HepG2 (cell line): ENCODE measurements at regions not wholly inside any gene's neighbourhood (a gene's known extent, or its start where the extent isn't known, plus 50 kb on each side); places are given as distances from the start of the nearest gene placed in this dataset.

Experiments used
- CSRNP1 ChIP-seq: sonication (generic); formaldehyde crosslinking; IDR thresholded peaks from 2 replicates; pipeline ENCODE4 v1.8.1; 2023; ENCODE audit warnings: mild to moderate bottlenecking, missing genetic modification reagents
- DR1 ChIP-seq: sonication (generic); formaldehyde crosslinking; IDR thresholded peaks from 2 replicates; pipeline ENCODE4 v1.8.0; 2021; ENCODE audit warnings: mild to moderate bottlenecking, missing genetic modification reagents, inconsistent platforms
- GATA4 ChIP-seq: sonication (generic); IDR thresholded peaks from 2 replicates; pipeline ENCODE4 v1.6.1; 2016; ENCODE audit warnings: antibody characterized with exemption, low read depth, borderline replicate concordance
- HDAC2 ChIP-seq: sonication (generic); formaldehyde crosslinking; IDR thresholded peaks from 2 replicates; pipeline ENCODE4 v1.4.0; 2020; ENCODE audit warnings: missing genetic modification reagents
- JUNB ChIP-seq: sonication (generic); formaldehyde crosslinking; IDR thresholded peaks from 2 replicates; pipeline ENCODE4 v1.8.0; 2022; ENCODE audit warnings: missing genetic modification reagents, mild to moderate bottlenecking, borderline replicate concordance
- PHF5A ChIP-seq: IDR thresholded peaks from one replicate; pipeline ENCODE4 v1.6.1; 2018; ENCODE audit warnings: low read depth, missing genetic modification reagents; ENCODE audit not compliant: unreplicated experiment
- PLSCR1 ChIP-seq: sonication (generic); formaldehyde crosslinking; IDR thresholded peaks from 2 replicates; pipeline ENCODE4 v1.5.0; 2020; ENCODE audit warnings: missing genetic modification reagents, mild to moderate bottlenecking, borderline replicate concordance
- SNAPC5 ChIP-seq: sonication (generic); formaldehyde crosslinking; IDR thresholded peaks from 2 replicates; pipeline ENCODE4 v1.8.1; 2023; ENCODE audit warnings: mild to moderate bottlenecking, missing genetic modification reagents, borderline replicate concordance
- SOX6 ChIP-seq, 2 experiments: fragments of 450-650 bp in 1 of 2; sonication (generic) in 1 of 2; formaldehyde crosslinking in 1 of 2; IDR thresholded peaks; 2 replicates each; pipeline versions ENCODE4 v1.4.0 to v1.6.1; 2017 to 2020; ENCODE audit warnings: antibody characterized with exemption in 1 of 2, mild to moderate bottlenecking in 1 of 2, missing genetic modification reagents in 1 of 2
- SRF ChIP-seq: IDR thresholded peaks from 2 replicates; pipeline ENCODE4 v1.6.1; 2011; ENCODE audit warnings: mild to moderate bottlenecking, low read depth, low read length, moderate library complexity
- YY1 ChIP-seq: IDR thresholded peaks from 2 replicates; pipeline ENCODE4 v1.6.1; 2011; ENCODE audit warnings: low read length, low read depth, moderate library complexity, mild to moderate bottlenecking; ENCODE audit not compliant: insufficient read depth, insufficient replicate concordance
- ZFP36 ChIP-seq: fragments of 150-350 bp; IDR thresholded peaks from 2 replicates; pipeline ENCODE4 v1.6.1; 2018; ENCODE audit warnings: borderline replicate concordance, low read length, low read depth; ENCODE audit not compliant: partially characterized antibody
- ZFY ChIP-seq: sonication (generic); formaldehyde crosslinking; IDR thresholded peaks from 2 replicates; pipeline ENCODE4 v1.4.0; 2020; ENCODE audit warnings: missing genetic modification reagents
- ZNF121 ChIP-seq: sonication (generic); formaldehyde crosslinking; IDR thresholded peaks from 2 replicates; pipeline ENCODE4 v1.5.0; 2020; ENCODE audit warnings: mild to moderate bottlenecking, missing genetic modification reagents
- ZNF234 ChIP-seq: sonication (generic); formaldehyde crosslinking; conservative IDR thresholded peaks from 2 replicates; pipeline ENCODE4 v1.5.1; 2020; ENCODE audit warnings: mild to moderate bottlenecking, missing genetic modification reagents
- ZNF335 ChIP-seq: sonication (generic); formaldehyde crosslinking; IDR thresholded peaks from 2 replicates; pipeline ENCODE4 v1.4.0; 2020; ENCODE audit warnings: missing genetic modification reagents
- ZNF781 ChIP-seq: sonication (generic); formaldehyde crosslinking; IDR thresholded peaks from 2 replicates; pipeline ENCODE4 v1.5.1; 2020; ENCODE audit warnings: borderline replicate concordance, mild to moderate bottlenecking, missing genetic modification reagents; ENCODE audit errors: not compliant biosample characterization
- ZNF800 ChIP-seq: sonication (generic); formaldehyde crosslinking; IDR thresholded peaks from 2 replicates; pipeline ENCODE4 v1.4.0; 2020; ENCODE audit warnings: missing genetic modification reagents
- ZNF816 ChIP-seq: sonication (generic); formaldehyde crosslinking; IDR thresholded peaks from 2 replicates; pipeline ENCODE4 v1.8.0; 2022; ENCODE audit warnings: missing genetic modification reagents, mild to moderate bottlenecking, borderline replicate concordance
- ZNF878 ChIP-seq: sonication (generic); formaldehyde crosslinking; IDR thresholded peaks from 2 replicates; pipeline ENCODE4 v1.8.1; 2023; ENCODE audit warnings: mild to moderate bottlenecking, missing genetic modification reagents, moderate library complexity
- TF ChIP-seq, protein P1 (sequence below): sonication (generic); formaldehyde crosslinking; IDR thresholded peaks from 2 replicates; pipeline ENCODE4 v1.4.0; 2020; ENCODE audit warnings: missing genetic modification reagents, borderline replicate concordance

DNA sequence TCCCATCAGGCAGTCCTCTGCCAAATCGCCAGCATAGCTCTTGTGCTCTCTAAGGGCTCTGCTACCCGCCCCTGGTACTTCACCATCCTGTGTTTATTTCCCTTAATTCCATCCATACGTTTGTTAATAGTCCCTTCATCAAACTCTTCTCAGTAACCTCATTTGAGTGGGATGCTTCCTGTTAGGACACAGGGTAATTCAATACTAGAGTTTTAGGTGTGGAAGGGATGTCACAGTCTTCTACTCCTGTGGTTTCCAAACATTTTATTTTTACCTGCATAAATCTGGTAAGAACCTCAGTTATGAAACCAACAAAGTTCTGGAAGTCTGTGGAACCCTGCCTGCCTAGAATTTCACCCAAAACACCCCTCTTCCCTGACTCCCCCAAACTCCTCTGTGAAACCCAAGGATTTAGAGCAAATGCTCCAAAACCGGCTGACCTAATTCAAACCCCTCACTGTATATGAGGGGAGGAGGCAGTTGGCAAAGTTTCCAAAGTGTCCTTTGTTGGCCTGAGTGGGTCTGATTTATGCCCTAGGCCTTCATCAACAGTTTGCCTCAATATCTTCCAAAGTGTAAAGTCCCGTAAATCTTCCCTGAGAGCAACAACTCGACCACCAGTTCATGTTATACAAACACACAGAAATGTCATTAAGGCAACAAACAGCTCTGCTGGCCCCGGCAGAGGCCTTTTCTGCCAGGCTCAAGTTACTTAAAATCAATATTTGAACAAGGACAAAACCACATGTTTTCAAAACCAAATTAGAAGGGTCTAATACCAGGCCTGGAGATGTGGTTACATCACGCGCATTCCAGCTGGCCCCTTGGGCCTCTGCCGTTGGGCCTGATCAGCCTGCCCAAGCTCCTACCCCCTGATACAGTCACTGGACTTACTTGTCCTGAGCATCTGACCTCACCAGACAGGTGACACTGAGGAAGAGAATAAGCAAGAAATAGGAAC lies 82.4 kb upstream of the FGGY start (continued):
- no peak for TF ChIP-seq JUNB (CRISPR knock-in tag)
- 0 out of 2 replicates have a peak, but pooled peaks have one; percentile 54 for TF ChIP-seq ZNF335 (CRISPR knock-in tag)
- TF ChIP-seq SNAPC5 (CRISPR knock-in tag), result no peak
- no peak for TF ChIP-seq ZFP36
- no peak for TF ChIP-seq PHF5A
- no peak for TF ChIP-seq PLSCR1 (CRISPR knock-in tag)
- TF ChIP-seq DR1 (CRISPR knock-in tag), result no peak
- TF ChIP-seq CSRNP1 (CRISPR knock-in tag), result 0 out of 2 replicates have a peak, but pooled peaks have one; percentile 37
- no peak for TF ChIP-seq SRF
- peak; percentile 69 for TF ChIP-seq ZFY (CRISPR knock-in tag)
- no peak for TF ChIP-seq YY1
- TF ChIP-seq ZNF781 (CRISPR knock-in tag), result no peak
- TF ChIP-seq, protein P1, sequence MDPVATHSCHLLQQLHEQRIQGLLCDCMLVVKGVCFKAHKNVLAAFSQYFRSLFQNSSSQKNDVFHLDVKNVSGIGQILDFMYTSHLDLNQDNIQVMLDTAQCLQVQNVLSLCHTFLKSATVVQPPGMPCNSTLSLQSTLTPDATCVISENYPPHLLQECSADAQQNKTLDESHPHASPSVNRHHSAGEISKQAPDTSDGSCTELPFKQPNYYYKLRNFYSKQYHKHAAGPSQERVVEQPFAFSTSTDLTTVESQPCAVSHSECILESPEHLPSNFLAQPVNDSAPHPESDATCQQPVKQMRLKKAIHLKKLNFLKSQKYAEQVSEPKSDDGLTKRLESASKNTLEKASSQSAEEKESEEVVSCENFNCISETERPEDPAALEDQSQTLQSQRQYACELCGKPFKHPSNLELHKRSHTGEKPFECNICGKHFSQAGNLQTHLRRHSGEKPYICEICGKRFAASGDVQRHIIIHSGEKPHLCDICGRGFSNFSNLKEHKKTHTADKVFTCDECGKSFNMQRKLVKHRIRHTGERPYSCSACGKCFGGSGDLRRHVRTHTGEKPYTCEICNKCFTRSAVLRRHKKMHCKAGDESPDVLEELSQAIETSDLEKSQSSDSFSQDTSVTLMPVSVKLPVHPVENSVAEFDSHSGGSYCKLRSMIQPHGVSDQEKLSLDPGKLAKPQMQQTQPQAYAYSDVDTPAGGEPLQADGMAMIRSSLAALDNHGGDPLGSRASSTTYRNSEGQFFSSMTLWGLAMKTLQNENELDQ (CRISPR knock-in tag), result no peak
- peak; percentile 96 for TF ChIP-seq ZNF816 (CRISPR knock-in tag)
- TF ChIP-seq ZNF121, result peak; percentile 91
- peak; percentile 73; the same call in 1 of the 2 replicates for TF ChIP-seq GATA4
- TF ChIP-seq ZNF878 (CRISPR knock-in tag), result peak; percentile 89; the same call in 1 of the 2 replicates
- TF ChIP-seq SOX6 (IDR thresholded peaks at IDR 0.05), result no peak
- TF ChIP-seq SOX6 (CRISPR knock-in tag; IDR thresholded peaks at IDR 0.05), result peak; percentile 97
- TF ChIP-seq HDAC2 (CRISPR knock-in tag), result peak; percentile 93
- peak; percentile 83; the same call in 1 of the 2 replicates for TF ChIP-seq ZNF800
- TF ChIP-seq ZNF234, result no peak
